GM12874 (cell line): ENCODE measurements at regions not wholly inside any gene's neighbourhood (a gene's known extent, or its start where the extent isn't known, plus 50 kb on each side); places are given as distances from the start of the nearest gene placed in this dataset.
A peak's percentile ranks its signal among the peaks of the same experiment; 100 is the strongest.

Experiments
- TF ChIP-seq, protein P1 (sequence below): IDR thresholded peaks from 2 replicates; pipeline ENCODE4 v1.5.1; 2011; ENCODE audit warnings: low read depth, mild to moderate bottlenecking, control low read depth, low read length, moderate library complexity; ENCODE audit not compliant: insufficient read depth

DNA sequence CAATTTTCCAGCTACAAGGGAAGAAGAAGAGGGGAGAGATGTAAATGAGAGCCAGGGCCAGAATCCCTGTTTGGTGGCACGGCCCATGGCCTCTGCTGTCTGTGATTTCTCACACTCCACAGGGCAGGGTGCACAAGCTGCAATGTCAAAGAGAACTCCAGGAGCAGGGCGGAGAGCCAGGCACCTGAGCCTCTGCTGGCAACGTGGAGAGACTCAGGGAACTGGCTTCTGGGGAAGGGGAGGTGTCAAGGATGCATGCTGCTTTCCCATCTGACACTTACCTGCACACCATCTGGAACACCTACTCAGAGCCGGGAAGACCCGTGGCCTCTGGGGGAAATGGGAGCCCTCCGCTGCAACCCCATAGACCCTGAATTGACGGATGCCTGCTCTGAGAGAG lies 507.5 kb upstream of the NR2F2 start:
- TF ChIP-seq, protein P1, sequence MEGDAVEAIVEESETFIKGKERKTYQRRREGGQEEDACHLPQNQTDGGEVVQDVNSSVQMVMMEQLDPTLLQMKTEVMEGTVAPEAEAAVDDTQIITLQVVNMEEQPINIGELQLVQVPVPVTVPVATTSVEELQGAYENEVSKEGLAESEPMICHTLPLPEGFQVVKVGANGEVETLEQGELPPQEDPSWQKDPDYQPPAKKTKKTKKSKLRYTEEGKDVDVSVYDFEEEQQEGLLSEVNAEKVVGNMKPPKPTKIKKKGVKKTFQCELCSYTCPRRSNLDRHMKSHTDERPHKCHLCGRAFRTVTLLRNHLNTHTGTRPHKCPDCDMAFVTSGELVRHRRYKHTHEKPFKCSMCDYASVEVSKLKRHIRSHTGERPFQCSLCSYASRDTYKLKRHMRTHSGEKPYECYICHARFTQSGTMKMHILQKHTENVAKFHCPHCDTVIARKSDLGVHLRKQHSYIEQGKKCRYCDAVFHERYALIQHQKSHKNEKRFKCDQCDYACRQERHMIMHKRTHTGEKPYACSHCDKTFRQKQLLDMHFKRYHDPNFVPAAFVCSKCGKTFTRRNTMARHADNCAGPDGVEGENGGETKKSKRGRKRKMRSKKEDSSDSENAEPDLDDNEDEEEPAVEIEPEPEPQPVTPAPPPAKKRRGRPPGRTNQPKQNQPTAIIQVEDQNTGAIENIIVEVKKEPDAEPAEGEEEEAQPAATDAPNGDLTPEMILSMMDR, result no peak

DNA sequence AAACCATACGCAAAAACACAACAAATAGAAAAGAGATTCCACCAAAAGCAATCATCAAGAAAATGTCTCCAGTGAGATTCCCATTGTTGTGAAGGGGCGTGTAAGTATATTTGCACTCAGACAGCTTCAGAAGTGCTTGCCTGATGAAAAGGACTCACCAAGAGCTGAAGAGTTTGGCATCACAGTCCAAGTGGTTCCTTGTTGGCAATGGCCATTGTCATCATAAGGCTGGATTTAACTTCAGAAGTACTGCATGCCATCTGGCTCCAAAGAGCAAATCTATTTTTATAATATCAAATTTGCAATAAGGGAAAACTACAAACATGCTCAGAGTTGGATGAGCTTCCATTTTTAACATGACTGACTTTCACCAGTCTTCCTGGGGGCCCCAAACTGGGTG lies 505.3 kb upstream of the NR2F2 start:
- TF ChIP-seq, protein P1, result no peak

DNA sequence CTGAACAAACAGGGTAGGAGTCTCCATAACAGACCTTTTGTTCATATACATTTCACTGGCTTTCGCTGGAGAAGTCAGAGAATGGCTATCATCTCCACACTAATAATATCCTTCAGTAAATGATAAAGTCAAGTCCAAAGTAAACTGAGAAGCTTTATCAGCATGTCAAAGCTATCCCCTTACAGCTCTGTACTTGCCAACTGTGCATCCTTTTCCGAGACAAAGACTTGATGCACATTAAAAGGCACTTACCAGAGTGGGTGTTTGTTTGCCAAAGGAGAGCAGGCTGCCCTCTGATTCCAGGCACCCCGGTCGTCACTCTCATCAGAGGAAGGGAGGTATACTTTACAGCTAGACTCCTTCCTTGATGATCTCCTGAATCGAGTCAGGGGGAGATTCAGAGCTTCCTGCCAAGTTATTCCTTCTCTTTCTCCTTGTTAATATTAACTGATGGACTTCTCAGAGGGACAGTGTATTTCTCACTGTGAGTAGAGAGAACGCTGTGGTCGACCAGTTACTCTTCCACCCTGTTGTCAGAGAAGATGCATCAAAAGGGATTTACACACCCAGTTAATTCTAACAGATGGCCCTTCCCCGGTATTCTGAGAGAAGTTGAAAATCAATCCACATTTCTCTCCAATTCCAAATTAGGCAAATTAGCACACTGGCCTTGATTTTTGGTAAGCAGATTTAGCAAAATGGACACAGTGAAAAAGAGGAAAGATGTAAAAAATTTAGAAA lies 504.7 kb upstream of the NR2F2 start:
- TF ChIP-seq, protein P1, result no peak

DNA sequence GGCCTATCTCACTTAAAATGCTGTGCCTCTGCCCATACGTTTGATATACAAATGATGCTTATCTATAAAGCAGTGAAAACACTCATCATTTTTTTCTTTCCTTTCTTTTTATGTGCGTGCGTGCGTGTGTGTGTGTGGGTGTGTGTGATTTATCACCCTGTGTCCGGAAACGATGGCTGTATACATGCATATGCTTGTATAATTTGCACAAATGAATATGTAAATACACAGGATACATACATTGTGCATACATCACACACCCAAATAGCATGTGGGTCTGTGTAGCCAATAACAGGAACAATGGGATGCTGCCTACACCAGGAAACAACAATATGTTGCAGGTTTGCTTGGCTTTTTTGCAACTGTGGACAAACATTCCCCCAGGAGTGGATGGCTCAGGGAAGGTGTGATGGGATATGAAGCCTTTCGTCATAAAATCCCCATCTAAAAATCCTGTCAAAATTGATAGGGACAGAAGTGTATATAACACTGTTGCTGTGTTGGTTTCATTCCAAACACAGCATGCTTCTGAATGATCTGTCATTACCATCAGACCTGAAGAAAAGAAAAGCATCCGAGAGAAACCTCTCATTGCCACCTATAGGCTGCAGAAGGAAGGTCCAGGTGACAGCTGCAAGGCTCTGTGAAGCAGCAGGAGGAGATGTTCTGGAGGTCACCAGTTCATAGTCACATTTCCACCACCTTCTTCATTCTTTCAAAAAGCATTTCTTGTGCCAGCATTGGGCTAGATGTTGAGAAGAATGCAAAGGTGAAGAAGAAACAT lies 503.9 kb upstream of the NR2F2 start:
- TF ChIP-seq, protein P1, result peak; percentile 49

DNA sequence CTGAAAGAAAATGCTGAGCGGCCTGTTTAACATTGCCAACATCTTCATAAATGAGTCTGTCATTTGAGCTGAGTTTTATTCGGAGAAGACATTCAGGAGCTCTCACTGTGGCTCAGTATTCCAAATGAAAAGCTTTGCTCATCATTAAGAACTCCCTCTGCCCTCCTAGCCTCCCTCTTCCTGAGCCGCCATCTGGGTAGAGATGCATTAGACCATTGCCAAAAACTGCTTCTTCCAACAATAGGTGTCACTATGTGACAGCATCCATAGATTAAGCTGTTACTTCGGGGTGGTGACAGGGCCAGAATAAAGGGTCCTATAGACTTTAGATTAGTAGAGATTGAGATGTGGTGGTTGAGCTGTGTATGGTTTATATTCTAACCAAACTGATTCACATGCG lies 501.4 kb upstream of the NR2F2 start:
- TF ChIP-seq, protein P1, result no peak

DNA sequence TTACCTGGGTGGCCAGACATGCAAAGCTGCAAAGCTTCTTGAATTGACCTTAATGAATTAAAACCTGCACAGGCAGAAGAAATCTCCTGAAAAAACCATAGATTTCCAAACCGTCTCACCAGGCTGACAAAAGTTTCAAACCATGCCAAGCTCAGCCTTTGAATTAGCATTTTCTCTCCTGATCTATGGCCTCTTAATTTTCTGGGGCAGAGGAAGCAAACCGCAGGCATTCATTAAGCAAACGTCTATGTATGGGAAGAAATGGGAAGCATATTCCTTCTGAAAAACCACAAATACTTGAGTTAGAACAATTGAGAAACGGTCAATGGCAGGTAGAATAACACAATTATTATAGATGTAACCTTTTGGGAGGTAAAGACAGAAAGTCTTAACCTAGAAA lies 500.2 kb upstream of the NR2F2 start:
- TF ChIP-seq, protein P1, result no peak

DNA sequence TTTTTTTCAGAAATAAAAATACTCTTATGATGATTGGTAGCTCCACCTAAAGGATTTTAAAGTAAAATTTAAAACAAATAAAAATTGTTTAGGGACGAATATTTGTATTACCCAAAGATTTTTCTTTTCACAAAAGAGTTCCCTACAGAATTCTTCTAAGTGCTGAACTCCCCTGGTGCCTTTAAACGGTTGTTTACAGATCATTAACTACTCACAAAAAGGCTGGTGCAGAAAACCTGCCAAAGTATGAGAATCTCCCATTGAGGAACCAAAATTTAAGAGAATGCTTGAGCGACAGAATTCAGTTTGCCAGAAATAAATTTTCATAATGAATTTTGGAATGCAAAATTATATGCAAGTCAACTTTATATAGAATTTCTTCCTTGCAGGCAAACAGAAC lies 497.8 kb upstream of the NR2F2 start:
- TF ChIP-seq, protein P1, result no peak
